ENCODE measurements at regions not wholly inside any gene's neighbourhood (a gene's known extent, or its start where the extent isn't known, plus 50 kb on each side); places are given as distances from the start of the nearest gene placed in this dataset.
"Not testable (repeated sequence)": the region's sequence is repeated elsewhere in the genome, so short reads cannot be mapped to it uniquely, and the experiment has no call there.

- no peaks in the 10 kb centered on the region for H3F3A ChIP-seq (ENCODE audit: low read depth)
- no peaks in the 10 kb centered on the region for H4K20me1 ChIP-seq (ENCODE audit: insufficient read depth, low read length, poor library complexity, severe bottlenecking)
- H3K79me2 ChIP-seq (ENCODE audit: insufficient read depth, low read length) = no peaks in the 10 kb centered on the region
- no peaks in the 10 kb centered on the region for H3K9me3 ChIP-seq (ENCODE audit: insufficient read depth, low read depth, low read length)
- H3K27me3 ChIP-seq (ENCODE audit: insufficient read depth, low read length, poor library complexity, severe bottlenecking) = no peaks in the 10 kb centered on the region
- H3K4me3 ChIP-seq (ENCODE audit: low read length, poor library complexity, severe bottlenecking) = no peak overlapping the region
- H3K36me3 ChIP-seq (ENCODE audit: insufficient read depth, low read length) = no peaks in the 10 kb centered on the region
- no peaks in the 10 kb centered on the region for H3K9me2 ChIP-seq (replicated peaks; ENCODE audit: low read depth, low read length)
- no peak overlapping the region for H3K4me2 ChIP-seq (ENCODE audit: low read depth, low read length, poor library complexity, severe bottlenecking)
- TF ChIP-seq CTCF (conservative IDR thresholded peaks at IDR 0.05; ENCODE audit: low read length) (no peak), EZH2phosphoT487 (IDR thresholded peaks at IDR 0.05; ENCODE audit: borderline replicate concordance) (no peak)
- no peaks in the 10 kb centered on the region for H3K4me1 ChIP-seq (ENCODE audit: insufficient read depth, low read length, poor library complexity, severe bottlenecking)
- H2AFZ ChIP-seq (ENCODE audit: low read length) = no peak overlapping the region
- H3K9ac ChIP-seq (ENCODE audit: low read depth, low read length, poor library complexity, severe bottlenecking) = no peak overlapping the region
Measured at GRCh38 chr13:99677116-99677951, 176.1 kb downstream of the TM9SF2 start.

GRCh38 chr13:99671746-99672145 lies 170.5 kb downstream of the TM9SF2 start:
- Histone ChIP-seq H3K36me3 (ENCODE audit: insufficient read depth, low read length) (no peaks in the 10 kb centered on the region), H3K9me2 (replicated peaks; ENCODE audit: low read depth, low read length) (no peaks in the 10 kb centered on the region), H3K4me2 (ENCODE audit: low read depth, low read length, poor library complexity, severe bottlenecking) (no peak overlapping the region), H3K9ac (ENCODE audit: low read depth, low read length, poor library complexity, severe bottlenecking) (no peak overlapping the region), H3K27me3 (ENCODE audit: insufficient read depth, low read length, poor library complexity, severe bottlenecking) (no peaks in the 10 kb centered on the region), H4K20me1 (ENCODE audit: insufficient read depth, low read length, poor library complexity, severe bottlenecking) (no peaks in the 10 kb centered on the region), H3K4me3 (ENCODE audit: low read length, poor library complexity, severe bottlenecking) (no peak overlapping the region), H2AFZ (ENCODE audit: low read length) (no peak overlapping the region), H3F3A (ENCODE audit: low read depth) (no peaks in the 10 kb centered on the region), H3K4me1 (ENCODE audit: insufficient read depth, low read length, poor library complexity, severe bottlenecking) (no peaks in the 10 kb centered on the region), H3K9me3 (ENCODE audit: insufficient read depth, low read depth, low read length) (no peaks in the 10 kb centered on the region), H3K79me2 (ENCODE audit: insufficient read depth, low read length) (no peaks in the 10 kb centered on the region)
- TF ChIP-seq CTCF (conservative IDR thresholded peaks at IDR 0.05; ENCODE audit: low read length) (no peak), EZH2phosphoT487 (IDR thresholded peaks at IDR 0.05; ENCODE audit: borderline replicate concordance) (no peak)

GRCh38 chr13:99669096-99669495 lies 167.8 kb downstream of the TM9SF2 start:
- not testable (repeated sequence) for H3K27me3 ChIP-seq (ENCODE audit: insufficient read depth, low read length, poor library complexity, severe bottlenecking); H3K4me1 ChIP-seq (ENCODE audit: insufficient read depth, low read length, poor library complexity, severe bottlenecking); H3K79me2 ChIP-seq (ENCODE audit: insufficient read depth, low read length); H3K4me3 ChIP-seq (ENCODE audit: low read length, poor library complexity, severe bottlenecking); H2AFZ ChIP-seq (ENCODE audit: low read length); H3K4me2 ChIP-seq (ENCODE audit: low read depth, low read length, poor library complexity, severe bottlenecking); H4K20me1 ChIP-seq (ENCODE audit: insufficient read depth, low read length, poor library complexity, severe bottlenecking); H3K9me2 ChIP-seq (replicated peaks; ENCODE audit: low read depth, low read length); H3F3A ChIP-seq (ENCODE audit: low read depth); H3K36me3 ChIP-seq (ENCODE audit: insufficient read depth, low read length); H3K9ac ChIP-seq (ENCODE audit: low read depth, low read length, poor library complexity, severe bottlenecking); H3K9me3 ChIP-seq (ENCODE audit: insufficient read depth, low read depth, low read length)

Measured in Loucy (cell line).